ENCODE measurements at regions not wholly inside any gene's neighbourhood (a gene's known extent, or its start where the extent isn't known, plus 50 kb on each side); places are given as distances from the start of the nearest gene placed in this dataset.

- DNase-seq = peak; percentile 6
Observed at GRCh38 chr5:14011089-14012020, 66.9 kb upstream of the DNAH5 start.

GRCh38 chr5:14009575-14009974 is 65.1 kb upstream of the DNAH5 start:
- DNase-seq = no peak

DNA sequence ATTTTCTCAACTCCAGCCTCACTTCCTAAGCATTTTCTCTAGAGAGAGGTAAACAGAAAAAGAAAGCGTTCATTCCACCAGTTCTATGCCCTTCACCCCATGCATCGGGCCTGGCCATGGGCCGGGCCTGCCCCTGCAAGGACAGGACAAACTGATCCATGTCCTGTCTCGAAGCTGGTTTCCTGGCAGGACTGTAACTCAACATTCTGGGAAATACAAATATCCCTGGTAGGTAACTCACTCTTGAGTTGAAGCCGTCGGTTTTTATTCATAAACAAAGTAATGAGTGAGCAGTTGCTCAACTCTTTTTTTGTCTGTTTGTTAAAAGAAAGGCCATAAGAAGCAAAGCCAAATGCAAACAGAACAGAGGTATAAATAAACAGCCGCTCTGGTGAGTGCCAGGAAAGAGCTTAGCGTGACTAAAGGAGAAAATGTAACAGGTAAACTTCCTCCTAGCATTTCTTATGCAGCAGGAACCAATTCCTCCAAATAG is 64.4 kb upstream of the DNAH5 start:
- no peak for DNase-seq

GRCh38 chr5:14006823-14007520 is 62.5 kb upstream of the DNAH5 start:
- DNase-seq = no peak

GRCh38 chr5:14004598-14005394 is 60.3 kb upstream of the DNAH5 start:
- DNase-seq = no peak

GRCh38 chr5:14003936-14004335 is 59.4 kb upstream of the DNAH5 start:
- no peak for DNase-seq

DNA sequence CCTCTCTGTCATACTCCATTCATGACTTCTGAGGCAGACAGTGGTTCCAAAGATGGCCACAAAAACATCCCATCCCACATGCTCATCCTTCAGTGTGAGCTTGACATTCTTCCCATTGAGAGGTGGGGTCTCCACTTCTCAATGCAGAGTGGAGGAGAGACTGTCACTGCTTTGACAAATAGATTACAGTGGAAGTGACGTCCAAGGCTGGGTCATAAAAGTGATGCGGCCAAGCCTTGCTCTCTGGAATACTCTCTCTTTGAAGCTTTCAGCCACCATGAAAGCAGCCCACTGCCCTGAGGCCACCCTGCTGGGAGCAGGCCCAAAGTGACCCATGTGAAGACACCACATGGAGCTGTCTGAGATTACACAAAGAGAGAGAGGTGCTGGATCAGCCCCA is 59.0 kb upstream of the DNAH5 start:
- DNase-seq = no peak

DNA sequence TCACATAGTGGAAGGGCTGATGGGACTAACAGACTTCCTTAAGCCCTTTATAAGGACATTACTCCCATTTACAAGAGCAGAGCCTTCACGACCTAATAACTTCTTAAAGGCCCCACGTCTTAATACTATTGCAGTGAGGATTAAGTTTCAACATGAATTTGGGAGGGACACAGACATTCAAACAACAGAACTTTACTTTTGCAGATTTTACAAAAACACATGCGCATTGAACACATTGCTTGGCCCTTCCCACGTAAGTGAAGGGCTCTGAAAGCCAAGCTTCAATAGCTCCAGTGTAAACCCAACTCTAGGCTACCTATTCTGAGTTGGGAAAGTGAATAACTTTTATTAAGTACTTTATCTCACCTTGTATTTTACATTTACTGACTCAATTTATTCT is 53.8 kb upstream of the DNAH5 start:
- DNase-seq = no peak

- DNase-seq = no peak
Observed at GRCh38 chr5:13997514-13997913, 53.0 kb upstream of the DNAH5 start.

GRCh38 chr5:13994621-13995253 is 50.2 kb upstream of the DNAH5 start:
- no peak for DNase-seq
